ENCODE measurements at regions not wholly inside any gene's neighbourhood (a gene's known extent, or its start where the extent isn't known, plus 50 kb on each side); places are given as distances from the start of the nearest gene placed in this dataset.
"Not testable (repeated sequence)": the region's sequence is repeated elsewhere in the genome, so short reads cannot be mapped to it uniquely, and the experiment has no call there.

DNA sequence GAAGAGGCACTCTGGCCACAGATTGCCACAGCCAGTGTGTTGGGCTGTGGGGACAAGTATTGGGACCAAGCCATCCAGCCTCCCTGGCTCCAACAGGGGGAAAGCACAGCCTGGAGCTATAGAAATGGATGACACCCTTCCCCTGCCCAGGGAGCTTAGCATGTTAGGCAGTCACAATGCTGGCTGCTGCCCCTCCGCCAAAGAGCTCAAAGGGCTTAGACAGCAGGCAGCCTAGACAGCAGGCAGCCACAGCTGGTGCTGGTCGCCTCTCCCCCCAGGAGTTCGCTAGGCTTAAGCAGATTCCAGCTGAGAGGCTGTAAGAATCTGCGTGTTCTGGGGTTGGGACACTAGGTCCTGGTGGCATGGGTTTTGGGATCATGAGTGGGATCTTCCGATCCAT is 94.5 kb upstream of the MXRA5 start:
- Histone ChIP-seq H3K27ac (ENCODE audit: low read length) (no peak overlapping the region), H3K4me3 (ENCODE audit: low read length in 2 of 2) (no peak overlapping the region), H3K9ac (ENCODE audit: low read length in 2 of 2) (no peak overlapping the region), H3K27me3 (ENCODE audit: control insufficient read depth in 1 of 2, insufficient read depth in 2 of 2, low read length in 2 of 2) (no peaks in the 10 kb centered on the region), H3K36me3 (ENCODE audit: control insufficient read depth in 2 of 2, insufficient read depth in 2 of 2, low read length in 2 of 2) (no peaks in the 10 kb centered on the region), H3K9me3 (ENCODE audit: control insufficient read depth in 2 of 2, low read length in 2 of 2) (peaks cover 0 to 5% of the 10 kb centered on the region in 2 donors), H3K4me1 (ENCODE audit: control insufficient read depth, insufficient read depth, low read length) (no peaks in the 10 kb centered on the region)

GRCh38 chrX:3435916-3436315 is 89.5 kb upstream of the MXRA5 start:
- H3K27me3 ChIP-seq (ENCODE audit: control insufficient read depth in 1 of 2, insufficient read depth in 2 of 2, low read length in 2 of 2); H3K36me3 ChIP-seq (ENCODE audit: control insufficient read depth in 2 of 2, insufficient read depth in 2 of 2, low read length in 2 of 2); H3K27ac ChIP-seq (ENCODE audit: low read length); H3K4me1 ChIP-seq (ENCODE audit: control insufficient read depth, insufficient read depth, low read length); H3K9me3 ChIP-seq (ENCODE audit: control insufficient read depth in 2 of 2, low read length in 2 of 2); H3K4me3 ChIP-seq (ENCODE audit: low read length in 2 of 2); H3K9ac ChIP-seq (ENCODE audit: low read length in 2 of 2): not testable (repeated sequence)

GRCh38 chrX:3435057-3435456 is 88.6 kb upstream of the MXRA5 start:
- Histone ChIP-seq H3K27ac (ENCODE audit: low read length) (no peak overlapping the region), H3K4me1 (ENCODE audit: control insufficient read depth, insufficient read depth, low read length) (no peaks in the 10 kb centered on the region), H3K4me3 (ENCODE audit: low read length in 2 of 2) (no peak overlapping the region), H3K9me3 (ENCODE audit: control insufficient read depth in 2 of 2, low read length in 2 of 2) (peaks cover 0 to 5% of the 10 kb centered on the region in 2 donors), H3K27me3 (ENCODE audit: control insufficient read depth in 1 of 2, insufficient read depth in 2 of 2, low read length in 2 of 2) (no peaks in the 10 kb centered on the region), H3K9ac (ENCODE audit: low read length in 2 of 2) (no peak overlapping the region), H3K36me3 (ENCODE audit: control insufficient read depth in 2 of 2, insufficient read depth in 2 of 2, low read length in 2 of 2) (no peaks in the 10 kb centered on the region)

DNA sequence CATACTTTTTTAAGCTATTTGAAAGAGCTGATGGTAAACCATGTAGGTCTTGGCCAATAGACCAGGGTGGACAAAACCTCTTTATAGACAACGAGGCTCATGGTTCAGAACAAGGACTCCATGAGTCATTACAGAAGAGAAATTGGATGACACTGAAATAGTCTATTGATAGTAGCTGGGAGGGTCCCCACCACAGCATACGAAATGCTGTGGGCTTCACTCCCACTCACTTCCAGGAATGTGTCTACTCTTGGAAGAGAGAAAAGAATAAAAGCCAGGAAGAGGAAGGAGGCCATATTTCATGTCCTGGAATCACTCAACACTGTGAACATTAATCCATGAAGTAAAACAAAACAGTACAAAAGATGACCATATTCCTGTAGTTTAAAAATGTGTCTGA is 82.3 kb upstream of the MXRA5 start:
- H3K4me1 ChIP-seq (ENCODE audit: control insufficient read depth, insufficient read depth, low read length): no peaks in the 10 kb centered on the region
- no peaks in the 10 kb centered on the region for H3K9me3 ChIP-seq (ENCODE audit: control insufficient read depth in 2 of 2, low read length in 2 of 2)
- H3K27me3 ChIP-seq (ENCODE audit: control insufficient read depth in 1 of 2, insufficient read depth in 2 of 2, low read length in 2 of 2): no peaks in the 10 kb centered on the region
- H3K27ac ChIP-seq (ENCODE audit: low read length): no peak overlapping the region
- H3K9ac ChIP-seq (ENCODE audit: low read length in 2 of 2): no peak overlapping the region
- H3K4me3 ChIP-seq (ENCODE audit: low read length in 2 of 2): no peak overlapping the region
- H3K36me3 ChIP-seq (ENCODE audit: control insufficient read depth in 2 of 2, insufficient read depth in 2 of 2, low read length in 2 of 2): no peaks in the 10 kb centered on the region

DNA sequence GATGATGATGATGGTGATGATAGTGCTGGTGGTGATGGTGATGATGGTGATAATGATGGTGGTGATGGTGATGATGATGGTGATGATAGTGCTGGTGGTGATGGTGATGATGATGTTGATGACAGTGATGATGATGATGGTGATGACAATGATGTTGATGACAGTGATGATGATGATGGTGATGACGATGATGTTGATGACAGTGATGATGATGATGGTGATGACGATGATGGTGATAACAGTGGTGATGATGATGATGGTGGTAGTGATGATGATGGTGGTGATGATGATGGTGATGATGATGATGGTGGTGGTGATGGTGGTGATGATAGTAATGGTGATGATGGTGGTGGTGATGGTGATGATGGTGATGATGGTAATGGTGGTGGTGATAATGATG is 80.1 kb upstream of the MXRA5 start:
- Histone ChIP-seq H3K4me1 (ENCODE audit: control insufficient read depth, insufficient read depth, low read length) (no peaks in the 10 kb centered on the region), H3K27ac (ENCODE audit: low read length) (no peak overlapping the region), H3K4me3 (ENCODE audit: low read length in 2 of 2) (no peak overlapping the region), H3K27me3 (ENCODE audit: control insufficient read depth in 1 of 2, insufficient read depth in 2 of 2, low read length in 2 of 2) (no peaks in the 10 kb centered on the region), H3K36me3 (ENCODE audit: control insufficient read depth in 2 of 2, insufficient read depth in 2 of 2, low read length in 2 of 2) (no peaks in the 10 kb centered on the region), H3K9me3 (ENCODE audit: control insufficient read depth in 2 of 2, low read length in 2 of 2) (no peaks in the 10 kb centered on the region), H3K9ac (ENCODE audit: low read length in 2 of 2) (no peak overlapping the region)

DNA sequence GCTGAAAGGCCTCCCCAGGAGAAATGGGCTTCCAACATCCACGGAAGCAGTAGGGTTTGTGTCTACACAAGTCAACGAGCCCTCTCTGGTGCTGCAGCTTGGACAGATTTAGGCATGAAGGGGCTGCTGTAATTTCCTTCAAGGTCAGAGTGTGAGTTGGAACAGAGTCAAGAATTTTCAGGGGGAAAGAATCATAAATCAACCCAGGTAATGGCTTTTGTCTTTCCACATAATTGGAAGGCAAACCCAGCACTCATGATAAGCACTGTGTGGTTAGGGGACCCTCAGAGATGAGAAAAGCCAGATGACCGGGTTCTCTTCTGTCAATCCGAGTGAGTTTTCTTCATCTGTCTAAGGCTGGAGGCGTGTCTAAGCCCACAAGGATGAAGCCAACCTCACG is 78.6 kb upstream of the MXRA5 start:
- H3K4me3 ChIP-seq (ENCODE audit: low read length in 2 of 2): no peak overlapping the region
- no peaks in the 10 kb centered on the region for H3K36me3 ChIP-seq (ENCODE audit: control insufficient read depth in 2 of 2, insufficient read depth in 2 of 2, low read length in 2 of 2)
- H3K9ac ChIP-seq (ENCODE audit: low read length in 2 of 2): no peak overlapping the region
- no peak overlapping the region for H3K27ac ChIP-seq (ENCODE audit: low read length)
- H3K27me3 ChIP-seq (ENCODE audit: control insufficient read depth in 1 of 2, insufficient read depth in 2 of 2, low read length in 2 of 2): no peaks in the 10 kb centered on the region
- no peaks in the 10 kb centered on the region for H3K4me1 ChIP-seq (ENCODE audit: control insufficient read depth, insufficient read depth, low read length)
- H3K9me3 ChIP-seq (ENCODE audit: control insufficient read depth in 2 of 2, low read length in 2 of 2): no peaks in the 10 kb centered on the region

GRCh38 chrX:3420316-3420715 is 73.9 kb upstream of the MXRA5 start:
- no peaks in the 10 kb centered on the region for H3K27me3 ChIP-seq (ENCODE audit: control insufficient read depth in 1 of 2, insufficient read depth in 2 of 2, low read length in 2 of 2)
- no peak overlapping the region for H3K27ac ChIP-seq (ENCODE audit: low read length)
- no peak overlapping the region for H3K9ac ChIP-seq (ENCODE audit: low read length in 2 of 2)
- no peaks in the 10 kb centered on the region for H3K4me1 ChIP-seq (ENCODE audit: control insufficient read depth, insufficient read depth, low read length)
- H3K9me3 ChIP-seq (ENCODE audit: control insufficient read depth in 2 of 2, low read length in 2 of 2): no peaks in the 10 kb centered on the region
- no peaks in the 10 kb centered on the region for H3K36me3 ChIP-seq (ENCODE audit: control insufficient read depth in 2 of 2, insufficient read depth in 2 of 2, low read length in 2 of 2)
- no peak overlapping the region for H3K4me3 ChIP-seq (ENCODE audit: low read length in 2 of 2)

GRCh38 chrX:3415011-3415410 is 68.6 kb upstream of the MXRA5 start:
- Histone ChIP-seq H3K9ac (ENCODE audit: low read length in 2 of 2) (no peak overlapping the region), H3K4me3 (ENCODE audit: low read length in 2 of 2) (no peak overlapping the region), H3K4me1 (ENCODE audit: control insufficient read depth, insufficient read depth, low read length) (no peaks in the 10 kb centered on the region), H3K36me3 (ENCODE audit: control insufficient read depth in 2 of 2, insufficient read depth in 2 of 2, low read length in 2 of 2) (no peaks in the 10 kb centered on the region), H3K9me3 (ENCODE audit: control insufficient read depth in 2 of 2, low read length in 2 of 2) (no peaks in the 10 kb centered on the region), H3K27ac (ENCODE audit: low read length) (no peak overlapping the region), H3K27me3 (ENCODE audit: control insufficient read depth in 1 of 2, insufficient read depth in 2 of 2, low read length in 2 of 2) (no peaks in the 10 kb centered on the region)

DNA sequence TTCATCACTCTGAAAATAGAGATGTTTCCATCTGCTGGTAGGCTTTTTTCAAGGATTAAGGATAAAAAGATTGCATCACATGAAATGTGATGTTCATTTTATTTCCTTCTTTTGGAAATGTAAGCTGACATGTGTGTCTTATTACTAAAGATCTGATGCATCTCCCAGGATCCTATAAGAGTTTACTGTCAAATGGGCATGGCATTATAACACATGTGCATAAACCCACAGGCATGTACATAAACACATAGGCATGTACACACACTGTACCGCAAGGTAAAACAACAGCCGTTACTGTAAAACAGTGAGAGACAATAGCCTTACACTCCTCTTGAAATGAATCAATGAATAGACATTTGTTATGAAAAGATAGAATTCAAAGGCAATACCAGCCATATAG is 65.2 kb upstream of the MXRA5 start:
- not testable (repeated sequence) for H3K27ac ChIP-seq (ENCODE audit: low read length); H3K4me3 ChIP-seq (ENCODE audit: low read length in 2 of 2); H3K27me3 ChIP-seq (ENCODE audit: control insufficient read depth in 1 of 2, insufficient read depth in 2 of 2, low read length in 2 of 2); H3K9me3 ChIP-seq (ENCODE audit: control insufficient read depth in 2 of 2, low read length in 2 of 2); H3K36me3 ChIP-seq (ENCODE audit: control insufficient read depth in 2 of 2, insufficient read depth in 2 of 2, low read length in 2 of 2); H3K4me1 ChIP-seq (ENCODE audit: control insufficient read depth, insufficient read depth, low read length); H3K9ac ChIP-seq (ENCODE audit: low read length in 2 of 2)

- H3K27me3 ChIP-seq (ENCODE audit: control insufficient read depth in 1 of 2, insufficient read depth in 2 of 2, low read length in 2 of 2); H3K27ac ChIP-seq (ENCODE audit: low read length); H3K4me1 ChIP-seq (ENCODE audit: control insufficient read depth, insufficient read depth, low read length): not testable (repeated sequence)
Observed at GRCh38 chrX:3409936-3410335, 63.5 kb upstream of the MXRA5 start.

GRCh38 chrX:3407781-3408180 is 61.3 kb upstream of the MXRA5 start:
- Histone ChIP-seq H3K36me3 (ENCODE audit: control insufficient read depth in 2 of 2, insufficient read depth in 2 of 2, low read length in 2 of 2) (no peaks in the 10 kb centered on the region), H3K27me3 (ENCODE audit: control insufficient read depth in 1 of 2, insufficient read depth in 2 of 2, low read length in 2 of 2) (no peaks in the 10 kb centered on the region), H3K9me3 (ENCODE audit: control insufficient read depth in 2 of 2, low read length in 2 of 2) (no peaks in the 10 kb centered on the region), H3K4me1 (ENCODE audit: control insufficient read depth, insufficient read depth, low read length) (no peaks in the 10 kb centered on the region), H3K27ac (ENCODE audit: low read length) (no peak overlapping the region), H3K4me3 (ENCODE audit: low read length in 2 of 2) (no peak overlapping the region), H3K9ac (ENCODE audit: low read length in 2 of 2) (no peak overlapping the region)

More at GRCh38 chrX:3409936-3410335, 63.5 kb upstream of the MXRA5 start:
- not testable (repeated sequence) for H3K36me3 ChIP-seq (ENCODE audit: control insufficient read depth in 2 of 2, insufficient read depth in 2 of 2, low read length in 2 of 2); H3K9ac ChIP-seq (ENCODE audit: low read length in 2 of 2); H3K4me3 ChIP-seq (ENCODE audit: low read length in 2 of 2); H3K9me3 ChIP-seq (ENCODE audit: control insufficient read depth in 2 of 2, low read length in 2 of 2)

DNA sequence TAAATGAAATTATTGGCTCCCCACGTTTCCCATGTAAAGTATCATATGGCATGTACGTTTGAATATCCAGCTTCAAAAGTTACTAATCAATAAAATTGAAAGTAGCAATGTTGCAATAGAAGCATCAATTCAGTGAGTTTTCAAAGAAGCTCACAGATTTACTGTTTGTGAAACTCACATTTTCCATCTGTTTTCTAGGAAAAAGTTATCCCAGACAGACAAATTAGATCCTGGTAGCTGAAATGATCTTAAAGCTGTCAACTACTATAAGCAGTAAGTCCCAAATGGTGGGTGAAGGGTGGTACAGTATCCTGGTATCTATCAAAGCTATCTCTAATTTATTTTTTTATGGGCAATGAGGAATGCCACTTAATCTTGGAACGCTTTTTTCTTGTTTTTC is 60.7 kb upstream of the MXRA5 start:
- H3K4me1 ChIP-seq (ENCODE audit: control insufficient read depth, insufficient read depth, low read length): no peaks in the 10 kb centered on the region

More for the DNA sequence above, 60.7 kb upstream of the MXRA5 start:
- H3K36me3 ChIP-seq (ENCODE audit: control insufficient read depth in 2 of 2, insufficient read depth in 2 of 2, low read length in 2 of 2): no peaks in the 10 kb centered on the region
- H3K9ac ChIP-seq (ENCODE audit: low read length in 2 of 2): no peak overlapping the region
- H3K27ac ChIP-seq (ENCODE audit: low read length): no peak overlapping the region
- H3K27me3 ChIP-seq (ENCODE audit: control insufficient read depth in 1 of 2, insufficient read depth in 2 of 2, low read length in 2 of 2): no peaks in the 10 kb centered on the region
- H3K4me3 ChIP-seq (ENCODE audit: low read length in 2 of 2): no peak overlapping the region
- H3K9me3 ChIP-seq (ENCODE audit: control insufficient read depth in 2 of 2, low read length in 2 of 2): no peaks in the 10 kb centered on the region
